ENCODE measurements at regions not wholly inside any gene's neighbourhood (a gene's known extent, or its start where the extent isn't known, plus 50 kb on each side); places are given as distances from the start of the nearest gene placed in this dataset.

DNA sequence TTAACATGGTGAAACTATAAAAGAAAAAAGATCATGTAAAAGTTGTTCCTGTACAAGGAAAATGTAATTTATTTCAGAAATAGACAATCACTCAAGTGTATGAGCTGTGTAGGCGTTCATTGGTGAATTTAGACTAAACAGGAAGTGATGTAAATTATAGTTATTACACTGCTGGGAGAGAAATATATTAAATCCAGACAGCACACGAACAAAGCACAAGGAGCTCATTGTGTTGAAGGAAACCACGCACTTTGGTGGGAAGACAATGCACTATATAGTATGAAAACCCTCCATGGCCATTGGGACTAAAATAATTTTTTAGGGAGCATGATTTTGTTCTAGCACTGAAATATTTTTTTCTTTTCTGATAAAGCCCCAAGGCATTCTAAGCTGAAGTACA is 450.5 kb downstream of the KLF12 start:
- intact Hi-C loops (cut with DNase I): no loop called here
- no peak for DNase-seq
- no peak for ATAC-seq

DNA sequence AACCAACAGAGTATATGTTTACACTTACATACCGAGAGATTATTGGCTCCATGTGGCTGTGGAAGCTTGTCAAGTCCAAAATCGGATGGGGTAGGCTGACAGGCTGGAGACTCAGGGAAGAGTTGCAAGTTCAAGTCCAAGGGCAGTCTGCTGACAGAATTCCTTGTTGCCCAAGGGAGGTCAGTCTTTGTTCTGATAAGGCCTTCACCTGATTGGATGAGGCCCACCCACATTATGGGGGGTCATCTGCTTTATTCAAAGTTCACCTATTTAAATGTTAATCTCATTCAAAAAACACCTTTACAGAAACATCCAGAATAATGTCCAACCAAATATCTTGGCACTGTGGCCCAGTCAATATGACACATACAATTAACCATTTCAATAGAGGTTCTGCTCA is 452.4 kb downstream of the KLF12 start:
- ATAC-seq (no peak), DNase-seq (no peak)
- intact Hi-C loops (cut with DNase I): no loop called here

DNA sequence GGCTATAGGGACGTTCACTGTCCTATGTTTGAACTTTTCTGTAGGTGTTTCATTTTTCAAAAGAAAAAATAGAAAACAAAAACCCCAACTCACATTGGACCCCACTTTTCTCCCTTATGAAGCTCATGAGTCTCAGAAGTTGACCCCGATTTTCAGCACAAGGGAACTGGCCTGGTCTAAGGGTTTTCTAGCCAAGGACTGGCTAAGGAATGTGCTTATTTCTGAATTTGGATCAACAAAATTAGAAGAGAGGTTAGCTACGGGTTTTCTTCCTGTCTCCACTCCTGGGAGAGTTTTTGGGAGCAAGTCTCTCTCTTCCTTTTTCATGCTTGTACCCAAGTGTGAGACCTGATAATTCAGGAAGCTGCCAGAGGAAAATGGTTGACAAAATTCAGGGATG is 453.2 kb downstream of the KLF12 start:
- intact Hi-C loops (cut with DNase I): no loop called here
- DNase-seq (no peak), ATAC-seq (peak in 1 of 2 donors; percentile 44)

DNA sequence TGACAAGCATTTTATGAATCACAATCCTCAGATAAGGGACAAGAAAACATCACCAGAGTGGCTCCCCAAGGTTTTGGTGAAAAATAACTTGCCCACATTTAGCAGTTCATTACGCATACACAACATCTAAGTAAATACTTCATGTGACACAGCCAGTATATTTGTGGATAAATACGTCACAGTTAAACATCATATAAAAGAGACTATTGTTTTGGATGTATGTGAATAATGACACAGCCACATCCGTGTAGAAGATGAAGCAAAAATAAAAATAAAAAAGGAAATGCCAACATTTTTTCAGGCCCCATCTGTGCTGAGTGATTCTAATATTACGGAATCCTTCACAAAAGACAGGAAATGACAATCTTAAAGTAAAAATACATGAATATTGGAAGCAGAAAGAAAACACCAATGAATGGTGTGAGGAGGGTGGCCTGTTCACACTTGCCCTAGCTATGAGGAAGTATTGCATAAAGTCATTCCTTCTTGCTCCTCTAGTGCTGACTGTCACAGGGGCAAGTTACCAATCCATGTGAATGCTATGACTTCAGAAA is 457.1 kb downstream of the KLF12 start:
- ATAC-seq (no peak), DNase-seq (no peak)
- intact Hi-C loops (cut with DNase I): no loop called here

DNA sequence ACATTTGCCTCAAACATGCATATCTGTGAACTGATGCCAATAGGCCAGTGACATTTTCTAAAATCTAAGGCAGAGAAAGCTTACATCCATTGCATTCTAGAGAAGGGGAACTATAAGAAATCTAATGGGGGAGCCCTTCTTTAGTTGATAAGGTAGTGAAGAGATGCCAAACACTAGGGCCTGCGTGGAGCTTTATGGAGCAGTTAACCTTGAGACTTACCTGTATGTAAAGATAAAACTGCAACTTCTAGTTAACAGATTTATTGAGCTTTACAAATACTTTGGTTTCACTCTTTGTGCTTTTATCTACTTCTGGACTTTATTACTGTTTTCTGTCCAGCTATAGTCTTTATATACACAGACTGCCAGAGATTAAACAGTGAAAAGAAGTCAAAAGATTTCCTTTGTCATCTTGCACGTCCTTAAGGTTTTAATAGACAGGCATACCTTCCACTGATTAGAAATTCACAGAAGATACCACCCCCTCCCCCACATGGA is 457.6 kb downstream of the KLF12 start:
- ATAC-seq (no peak), DNase-seq (no peak)
- intact Hi-C loops (cut with DNase I): no loop called here

DNA sequence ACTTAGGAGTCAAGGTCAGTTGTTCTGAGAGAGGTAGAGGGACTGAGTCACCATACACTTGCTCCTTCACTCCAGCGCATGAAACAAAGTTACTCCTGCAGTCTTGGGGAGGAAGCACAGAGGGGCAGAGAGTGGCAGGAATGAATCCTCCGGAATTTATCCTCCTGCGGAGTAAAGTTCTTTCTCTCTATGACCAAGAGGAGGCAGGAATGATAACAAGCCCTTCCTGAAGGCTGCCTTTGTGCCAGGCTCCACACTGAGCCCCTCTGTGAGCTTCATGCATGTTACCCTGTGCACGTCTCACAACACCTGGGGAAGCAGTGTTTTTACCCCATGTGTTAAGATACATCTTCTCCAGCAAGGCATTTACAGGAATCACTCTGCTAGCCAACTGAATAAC is 458.4 kb downstream of the KLF12 start:
- intact Hi-C loops (cut with DNase I): no loop called here
- no peak for DNase-seq
- ATAC-seq: no peak

DNA sequence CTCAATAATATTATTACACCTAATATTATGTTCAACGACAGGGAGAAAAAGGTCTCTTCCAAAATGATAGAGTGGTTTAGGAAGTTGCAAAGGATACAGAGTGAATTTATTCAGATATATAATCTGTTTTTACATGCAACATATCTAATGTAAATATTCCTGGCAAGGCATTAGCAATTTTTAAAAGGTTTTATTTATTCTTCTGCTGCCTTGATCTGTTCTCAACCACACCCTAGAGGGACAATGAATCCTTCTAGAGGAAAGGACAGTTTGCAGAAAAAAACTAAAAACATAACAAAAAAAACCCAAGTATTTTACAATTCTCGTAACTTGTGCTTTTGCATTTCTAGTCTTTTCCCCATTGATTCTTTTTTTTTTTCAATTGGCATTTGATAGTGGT is 459.6 kb downstream of the KLF12 start:
- intact Hi-C loops (cut with DNase I): no loop called here
- no peak for DNase-seq
- no peak for ATAC-seq

DNA sequence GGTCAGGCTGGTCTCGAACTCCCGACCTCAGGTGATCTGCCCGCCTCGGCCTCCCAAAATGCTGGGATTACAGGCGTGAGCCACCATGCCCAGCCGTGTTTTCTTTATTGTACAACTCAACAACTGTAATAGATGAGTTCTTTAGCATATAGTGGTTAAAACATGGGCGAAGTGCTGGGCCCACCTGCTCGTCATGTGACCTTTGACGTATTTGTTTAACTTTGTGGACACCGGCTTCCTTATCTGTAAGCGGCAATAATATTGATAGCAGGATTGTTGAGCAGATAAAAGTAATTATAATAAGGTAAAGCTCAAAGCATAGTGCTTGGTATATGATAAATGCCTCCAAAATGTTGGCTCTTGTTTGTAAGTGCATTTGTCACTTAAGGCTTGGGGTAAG is 460.3 kb downstream of the KLF12 start:
- ATAC-seq (no peak), DNase-seq (no peak)
- intact Hi-C loops (cut with DNase I): no loop called here

DNA sequence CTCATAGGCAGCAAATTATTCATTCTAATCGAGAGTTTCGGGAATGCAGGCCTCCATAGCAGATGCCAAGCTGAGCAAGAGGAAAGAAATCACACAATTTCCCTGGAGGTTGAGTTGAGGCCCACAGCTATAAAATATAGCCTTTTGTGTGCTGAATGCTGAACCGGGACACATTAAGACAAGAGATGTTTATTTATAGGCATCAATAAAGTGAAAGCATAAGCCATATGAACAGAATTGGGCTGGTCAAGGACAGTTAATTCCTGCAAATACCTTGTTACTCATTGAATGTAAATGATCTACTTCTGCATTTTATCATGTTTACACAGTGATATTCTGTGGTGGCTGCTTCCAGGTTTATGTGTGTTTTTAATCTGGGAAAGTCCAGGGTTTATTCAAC is 461.7 kb downstream of the KLF12 start:
- intact Hi-C loops (cut with DNase I): no loop called here
- ATAC-seq: no peak
- no peak for DNase-seq

DNA sequence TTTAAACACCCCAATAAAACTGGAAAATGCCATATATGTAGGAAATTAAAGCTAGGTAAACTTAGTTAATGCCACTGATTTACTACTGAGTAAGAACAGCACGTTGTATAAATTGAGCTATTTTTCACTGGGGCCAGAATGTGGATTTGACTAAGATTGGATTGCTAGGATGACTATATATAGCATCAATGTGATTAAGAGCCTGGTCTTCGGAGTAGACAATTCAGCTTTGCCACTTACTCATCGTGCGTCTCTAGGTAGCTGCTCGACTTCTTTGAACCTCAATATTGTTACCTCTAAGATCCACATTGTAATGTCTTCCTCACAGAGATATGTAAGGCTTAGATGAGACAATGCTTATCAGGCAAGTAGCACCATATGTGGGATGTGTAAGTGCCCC is 462.5 kb downstream of the KLF12 start:
- DNase-seq (no peak), ATAC-seq (no peak)
- intact Hi-C loops (cut with DNase I): no loop called here

DNA sequence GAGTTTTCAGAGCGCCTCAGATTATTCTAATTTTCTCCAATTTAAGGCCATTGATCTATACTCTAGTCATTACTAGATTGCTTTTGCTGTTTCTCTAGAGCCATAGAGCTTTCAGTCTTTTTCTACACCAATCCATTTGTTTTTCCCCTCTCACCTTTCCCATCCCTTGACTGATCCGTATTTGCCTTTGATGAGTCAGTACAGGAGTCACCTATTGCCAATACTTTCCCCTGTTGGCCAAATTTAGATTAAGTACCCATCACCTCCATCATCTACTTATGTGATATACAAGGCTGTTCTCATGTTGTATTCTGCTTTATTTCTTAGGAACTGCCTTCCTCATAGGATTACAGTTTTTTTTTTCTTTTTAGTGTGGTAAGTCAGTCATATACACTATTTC is 463.2 kb downstream of the KLF12 start:
- no peak for ATAC-seq
- DNase-seq: no peak
- intact Hi-C loops (cut with DNase I): no loop called here

DNA sequence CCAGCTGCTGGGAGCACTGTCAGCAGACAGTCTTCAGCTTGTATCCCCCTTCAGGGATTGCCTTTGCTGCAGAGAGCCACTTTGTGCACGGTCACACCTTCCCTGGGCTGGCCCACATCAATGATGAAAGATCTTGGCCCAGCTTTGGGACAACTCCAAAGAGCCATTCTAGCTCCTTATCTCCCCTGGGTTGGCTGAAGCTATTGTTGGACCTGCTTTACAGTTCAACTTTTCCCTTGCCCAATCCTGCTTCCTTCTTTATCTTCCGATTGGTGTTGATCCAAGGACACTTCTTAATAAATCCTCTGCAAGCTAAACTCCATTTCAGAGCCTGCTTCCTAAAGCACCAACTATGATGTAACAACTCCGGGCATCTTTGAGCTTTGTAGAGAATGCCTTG is 466.4 kb downstream of the KLF12 start:
- peak; percentile 50 to 54 for ATAC-seq
- DNase-seq: no peak
- intact Hi-C loops (cut with DNase I): no loop called here

DNA sequence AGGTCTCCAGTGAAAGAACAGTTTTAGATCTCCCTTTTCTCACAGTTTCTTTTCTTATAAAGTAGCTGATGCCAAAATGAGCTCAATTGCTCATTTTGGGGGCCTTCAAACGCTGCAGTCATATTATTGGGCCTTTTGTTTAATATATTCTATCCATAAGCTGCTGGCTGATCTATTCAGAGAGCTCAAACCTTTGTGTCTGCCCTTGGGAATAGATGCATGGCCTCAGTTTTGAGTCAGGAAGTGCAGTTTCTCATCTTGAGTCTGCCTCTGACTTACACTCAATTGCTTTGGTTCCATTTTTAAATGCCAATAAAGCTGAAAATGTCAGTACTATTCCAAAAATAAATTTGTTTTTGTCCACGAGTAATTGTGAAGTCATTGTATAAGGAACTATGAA is 468.9 kb downstream of the KLF12 start:
- no peak for ATAC-seq
- intact Hi-C loops (cut with DNase I): no loop called here
- DNase-seq: no peak

DNA sequence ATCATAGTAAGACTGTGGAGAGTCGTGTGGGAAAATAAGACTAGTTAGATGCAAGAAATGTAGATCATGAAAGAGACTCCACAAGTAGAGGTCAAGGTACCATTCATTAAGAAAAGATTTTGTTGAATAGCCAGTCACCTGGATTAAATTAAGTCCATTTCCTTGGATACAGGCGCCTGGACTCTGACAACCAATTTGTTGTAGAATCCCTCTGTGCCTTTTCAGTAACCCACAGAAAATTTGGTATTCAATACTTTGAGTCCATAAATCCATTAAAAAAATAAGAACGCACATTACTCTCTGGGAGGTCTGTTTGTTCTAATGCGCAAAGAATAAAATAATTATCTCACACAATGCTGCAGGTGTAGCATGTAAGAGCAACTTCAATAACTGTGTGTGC is 469.4 kb downstream of the KLF12 start:
- ATAC-seq (no peak), DNase-seq (no peak)
- intact Hi-C loops (cut with DNase I): no loop called here

DNA sequence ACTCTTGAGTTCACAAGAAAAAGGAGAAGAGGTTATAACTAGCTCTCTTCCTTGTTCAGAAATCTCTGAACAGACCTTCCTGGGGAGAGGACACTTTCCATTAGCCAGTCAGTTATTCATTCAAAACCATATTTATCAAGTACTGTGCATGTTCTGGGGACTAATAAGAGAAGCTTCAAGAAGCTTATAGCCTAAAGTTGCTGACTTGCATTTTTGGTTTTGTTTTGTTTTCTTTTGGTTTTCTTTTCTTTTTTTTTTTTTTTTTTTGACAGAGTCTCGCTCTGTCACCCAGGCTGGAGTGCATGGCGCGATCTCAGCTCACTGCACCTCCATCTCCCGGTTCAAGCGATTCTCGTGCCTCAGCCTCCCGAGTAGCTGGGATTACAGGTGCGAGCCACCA is 471.4 kb downstream of the KLF12 start:
- intact Hi-C loops (cut with DNase I): no loop called here
- ATAC-seq: no peak
- DNase-seq: no peak

DNA sequence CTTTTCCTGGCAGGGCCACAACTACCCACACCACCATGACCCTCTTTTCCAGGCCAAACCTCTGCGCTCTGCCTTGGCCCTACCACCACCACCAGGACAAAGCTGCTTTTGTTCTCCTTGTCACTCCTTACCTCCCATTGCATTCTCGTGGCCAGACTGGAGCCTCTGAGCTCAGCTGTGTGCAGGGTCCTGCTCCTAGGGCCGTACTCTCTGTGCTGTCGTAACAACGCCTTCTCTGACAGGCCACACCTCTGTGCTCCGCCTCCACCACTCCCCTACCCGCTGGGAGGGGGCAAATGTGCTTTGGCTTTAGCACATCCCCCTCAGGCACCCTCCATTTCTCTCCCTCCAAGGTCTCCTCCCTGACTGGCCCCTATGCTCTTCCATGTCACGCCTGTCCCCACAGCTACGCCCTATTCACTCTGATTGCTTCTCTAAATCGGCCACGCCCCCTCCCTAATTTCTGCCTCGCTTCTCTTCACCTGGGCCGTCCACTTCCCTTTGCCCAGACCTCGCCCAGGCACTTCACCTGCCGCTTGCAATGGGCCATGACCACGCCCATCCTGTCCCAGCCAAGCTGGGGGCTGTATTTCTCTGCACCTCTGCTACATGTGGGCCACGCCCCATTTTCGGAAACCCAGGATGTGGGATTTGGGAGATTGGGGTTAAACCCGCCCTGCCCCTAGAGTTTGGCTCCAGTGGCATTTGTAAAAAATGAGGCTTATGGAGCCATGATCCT is 472.3 kb downstream of the KLF12 start:
- intact Hi-C loops (cut with DNase I): no loop called here
- ATAC-seq: no peak
- DNase-seq: no peak

DNA sequence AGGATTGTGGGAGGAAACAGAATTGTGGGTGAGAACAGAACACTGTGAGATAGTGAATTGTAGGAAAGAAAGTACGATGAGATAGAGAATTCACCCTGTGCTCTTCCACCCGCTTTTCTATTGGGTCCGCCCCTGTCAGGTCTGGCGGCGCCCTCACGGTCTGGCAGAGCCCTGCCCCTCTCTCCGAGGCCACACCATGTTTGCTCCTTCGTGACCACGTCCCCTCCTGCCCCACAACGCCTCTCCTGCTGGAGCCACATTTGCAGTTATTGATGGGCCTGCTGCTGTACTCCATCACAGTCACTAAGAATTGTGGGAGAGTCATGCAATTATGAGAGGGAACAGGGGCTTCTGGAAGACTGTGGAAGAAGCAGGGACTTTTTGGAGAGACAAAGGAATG is 473.1 kb downstream of the KLF12 start:
- no peak for ATAC-seq
- intact Hi-C loops (cut with DNase I): no loop called here
- no peak for DNase-seq

DNA sequence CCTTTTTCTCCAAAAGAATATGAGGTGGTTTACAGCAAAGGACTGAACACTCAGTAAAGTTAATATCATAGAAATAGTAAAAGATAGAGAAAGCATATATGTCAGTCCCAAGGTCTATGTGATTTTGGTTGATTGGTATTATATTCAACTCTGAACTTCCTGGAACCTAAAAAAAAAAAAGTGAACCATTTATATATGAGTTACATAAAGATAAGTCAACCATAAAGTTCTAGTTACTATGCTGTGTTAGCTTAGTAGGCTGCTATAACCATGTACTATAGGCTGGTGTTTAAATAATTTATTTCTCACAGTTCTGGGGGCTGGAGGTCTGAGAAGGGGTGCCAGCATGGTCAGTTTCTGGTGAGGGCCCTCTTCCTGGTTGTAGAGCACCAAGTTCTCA is 475.6 kb downstream of the KLF12 start:
- intact Hi-C loops (cut with DNase I): no loop called here
- no peak for ATAC-seq
- DNase-seq: no peak

DNA sequence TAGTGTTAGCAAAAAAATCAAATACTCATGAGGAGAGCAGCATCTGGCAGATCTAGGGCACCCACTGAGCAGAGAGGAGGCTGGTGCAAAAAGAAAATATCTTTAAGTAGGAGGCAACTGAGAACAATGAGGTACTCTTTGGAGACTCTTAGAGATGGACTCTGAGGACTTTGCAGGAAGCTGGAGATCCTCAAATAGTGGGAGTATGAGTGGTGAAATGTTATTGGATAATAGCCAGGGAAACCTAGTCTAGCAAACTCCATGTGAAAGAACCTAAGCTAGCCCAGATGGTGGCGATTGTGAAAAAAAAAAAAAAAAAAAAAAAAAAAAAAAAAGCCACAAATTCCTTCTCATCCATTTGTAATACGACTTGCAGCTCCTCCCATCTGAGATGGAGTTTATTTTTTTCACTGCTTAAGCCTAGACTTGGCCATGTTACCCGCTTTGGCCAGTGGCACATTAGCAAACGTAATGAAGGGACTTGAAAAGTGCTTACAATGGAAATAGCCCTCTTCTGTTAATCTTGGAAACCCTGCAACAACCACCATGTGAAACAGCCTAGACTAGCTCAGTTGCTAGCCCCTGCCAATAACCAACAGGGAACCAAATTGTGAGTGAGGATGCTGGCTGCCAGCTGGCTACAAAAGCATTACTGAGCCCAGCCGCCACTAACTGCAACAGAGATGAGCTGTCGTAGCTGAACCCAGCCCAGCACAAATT is 476.2 kb downstream of the KLF12 start:
- intact Hi-C loops (cut with DNase I): no loop called here
- DNase-seq (peak; percentile 65), ATAC-seq (peak; percentile 88 to 90)

DNA sequence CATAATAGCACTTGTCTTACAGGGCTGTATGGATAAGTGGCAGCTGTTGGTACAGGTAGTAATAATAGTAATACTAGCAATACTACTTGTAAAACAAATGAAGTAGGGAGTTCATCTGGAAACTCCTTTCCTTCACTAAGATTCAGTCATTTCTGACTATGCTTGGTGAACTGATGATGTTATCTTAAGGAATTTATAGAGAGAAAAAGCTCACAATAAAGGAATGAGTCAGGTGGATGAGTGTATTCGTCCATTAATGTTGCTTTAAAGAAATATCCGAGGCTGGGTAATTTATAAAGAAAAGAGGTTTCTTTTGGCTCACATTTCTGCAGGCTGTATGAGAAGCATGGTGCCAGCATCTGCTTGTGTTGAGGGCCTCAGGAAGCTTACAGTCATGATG is 477.3 kb downstream of the KLF12 start:
- intact Hi-C loops (cut with DNase I): no loop called here
- ATAC-seq (no peak), DNase-seq (no peak)

DNA sequence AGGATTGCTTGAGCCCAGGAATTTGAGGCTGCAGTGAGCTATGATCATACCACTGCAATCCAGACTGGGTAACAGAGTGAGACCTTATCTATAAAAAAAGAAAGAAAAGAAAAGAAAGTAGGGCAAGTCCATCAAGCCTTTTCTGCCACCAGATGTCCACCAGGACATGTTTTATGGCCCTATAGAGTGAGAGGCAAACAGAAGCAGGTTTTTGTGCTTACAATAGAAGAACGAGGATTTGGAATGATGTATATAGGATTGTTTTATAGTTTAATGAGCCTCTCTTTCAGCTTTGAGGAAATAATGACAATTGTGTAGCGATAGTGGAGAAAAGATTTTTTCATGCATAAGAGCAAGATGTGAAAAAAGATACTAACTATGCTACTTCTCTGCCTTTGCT is 480.5 kb downstream of the KLF12 start:
- intact Hi-C loops (cut with DNase I): no loop called here
- ATAC-seq (no peak), DNase-seq (no peak)
